GM06990 (cell line): ENCODE measurements at regions not wholly inside any gene's neighbourhood (a gene's known extent, or its start where the extent isn't known, plus 50 kb on each side); places are given as distances from the start of the nearest gene placed in this dataset.
"Not testable (repeated sequence)": the region's sequence is repeated elsewhere in the genome, so short reads cannot be mapped to it uniquely, and the experiment has no call there.

Source experiments
- DNase-seq: peaks from one replicate; pipeline ENCODE4 v3.0.0-alpha.2; 2011; ENCODE audit not compliant: insufficient read length; ENCODE audit errors: extremely low read depth
- H3K27me3 ChIP-seq: replicated peaks from 2 replicates; pipeline ENCODE4 v1.6.0; 2011; ENCODE audit warnings: low read length; ENCODE audit not compliant: control insufficient read depth, insufficient read depth
- H3K36me3 ChIP-seq: 2 replicates; pipeline ENCODE4 v1.5.1; 2011; ENCODE audit warnings: low read length; ENCODE audit not compliant: control insufficient read depth, insufficient read depth
- H3K4me3 ChIP-seq: replicated peaks from 2 replicates; pipeline ENCODE4 v1.5.1; 2011; ENCODE audit warnings: low read depth, mild to moderate bottlenecking, control low read depth, low read length
- CTCF ChIP-seq: IDR thresholded peaks from 2 replicates; pipeline ENCODE4 v1.5.1; 2011; ENCODE audit warnings: low read length, control low read depth, mild to moderate bottlenecking, inconsistent platforms; ENCODE audit not compliant: insufficient read depth, poor library complexity, severe bottlenecking

- Histone ChIP-seq H3K4me3 (no peak overlapping the region), H3K27me3 (no peaks in the 10 kb centered on the region), H3K36me3 (no peaks in the 10 kb centered on the region)
- DNase-seq: no peak
- no peak for TF ChIP-seq CTCF
Observed at GRCh38 chr1:68848017-68848416, 351.1 kb upstream of the DEPDC1 start.

- no peak for DNase-seq
- no peak overlapping the region for H3K4me3 ChIP-seq
- no peak for TF ChIP-seq CTCF
- H3K27me3 ChIP-seq: no peaks in the 10 kb centered on the region
- no peaks in the 10 kb centered on the region for H3K36me3 ChIP-seq
Observed at GRCh38 chr1:68868606-68869005, 371.7 kb upstream of the DEPDC1 start.

GRCh38 chr1:68873144-68873543, 376.3 kb upstream of the DEPDC1 start:
- H3K27me3 ChIP-seq: no peaks in the 10 kb centered on the region

GRCh38 chr1:68881330-68882194, 384.7 kb upstream of the DEPDC1 start:
- H3K4me3 ChIP-seq, DNase-seq, H3K27me3 ChIP-seq, H3K36me3 ChIP-seq: not testable (repeated sequence)

More at GRCh38 chr1:68873144-68873543, 376.3 kb upstream of the DEPDC1 start:
- TF ChIP-seq CTCF: no peak
- no peaks in the 10 kb centered on the region for H3K36me3 ChIP-seq
- DNase-seq: no peak
- H3K4me3 ChIP-seq: no peak overlapping the region

- Histone ChIP-seq H3K4me3 (no peak overlapping the region), H3K36me3 (no peaks in the 10 kb centered on the region), H3K27me3 (no peaks in the 10 kb centered on the region)
- no peak for DNase-seq
- no peak for TF ChIP-seq CTCF
Observed at GRCh38 chr1:68889471-68889870, 392.6 kb upstream of the DEPDC1 start.

- Histone ChIP-seq H3K4me3 (no peak overlapping the region), H3K36me3 (no peaks in the 10 kb centered on the region), H3K27me3 (no peaks in the 10 kb centered on the region)
- TF ChIP-seq CTCF: no peak
- no peak for DNase-seq
Observed at GRCh38 chr1:68890736-68891135, 393.9 kb upstream of the DEPDC1 start.
